NCI-H1436 (cell line): ENCODE measurements at regions not wholly inside any gene's neighbourhood (a gene's known extent, or its start where the extent isn't known, plus 50 kb on each side); places are given as distances from the start of the nearest gene placed in this dataset.

ENCODE experiments used
- DNase-seq: peaks from one replicate; lab custom pipeline; 2025; lab: John Stamatoyannopoulos, UW

DNA sequence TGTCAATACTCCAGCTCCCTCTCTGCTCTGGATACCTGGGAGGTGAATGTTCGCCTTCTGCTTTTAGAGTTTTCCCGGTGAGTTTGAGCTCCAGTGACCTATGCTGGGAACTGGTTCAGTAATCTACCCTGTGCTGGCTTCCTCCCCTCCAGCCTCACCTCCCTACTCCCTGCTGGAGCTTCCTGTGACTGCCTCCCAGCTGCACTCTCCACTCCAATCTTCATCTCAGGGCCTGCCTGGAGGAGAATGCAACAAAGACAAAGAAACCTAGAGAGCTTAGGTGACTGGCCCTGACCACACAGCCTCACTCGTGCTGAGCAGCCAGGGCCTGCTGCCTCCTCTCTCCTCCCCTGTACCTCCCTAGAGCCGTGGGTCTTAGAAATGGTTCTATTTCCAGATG lies 101.6 kb upstream of the FOXF1 start:
- no peak for DNase-seq

DNA sequence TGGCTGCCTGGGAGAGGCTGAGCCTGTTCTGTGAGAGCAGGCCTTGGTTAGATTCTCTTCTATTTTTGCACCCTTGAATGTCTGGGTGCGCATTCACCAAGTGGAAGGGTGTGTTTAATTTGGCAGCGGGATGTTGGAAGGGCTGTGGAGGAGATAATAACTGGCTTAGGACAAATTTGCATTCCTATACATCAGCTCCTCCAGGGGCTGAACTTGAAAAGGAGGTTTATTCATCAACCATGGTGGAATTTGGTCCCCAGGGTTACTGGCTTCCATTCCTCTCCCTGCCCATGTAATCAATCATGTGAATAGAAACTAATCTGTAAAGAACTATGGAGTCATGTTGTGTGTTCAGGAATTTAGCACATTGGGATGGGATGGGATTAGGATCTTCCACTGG lies 100.2 kb upstream of the FOXF1 start:
- no peak for DNase-seq

DNA sequence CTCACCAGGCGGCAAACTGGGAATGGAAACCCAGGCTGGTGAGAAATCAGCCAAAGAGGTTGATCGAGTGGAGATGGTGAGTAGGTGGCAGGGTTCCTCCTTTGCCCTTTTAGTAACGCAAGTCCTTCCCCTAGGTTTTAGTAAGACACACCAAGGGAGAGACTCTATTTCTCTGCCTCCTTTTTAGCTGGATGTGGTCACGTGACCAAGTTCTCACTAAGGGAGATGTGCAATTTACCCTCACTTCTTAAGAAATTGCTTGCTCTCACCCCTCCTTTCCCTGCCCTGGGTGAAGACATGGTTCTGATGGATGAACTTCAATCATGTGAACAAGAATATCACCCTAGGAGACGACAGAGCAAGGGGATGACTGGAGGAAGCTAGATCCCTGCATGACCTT lies 99.8 kb upstream of the FOXF1 start:
- DNase-seq, result no peak

DNA sequence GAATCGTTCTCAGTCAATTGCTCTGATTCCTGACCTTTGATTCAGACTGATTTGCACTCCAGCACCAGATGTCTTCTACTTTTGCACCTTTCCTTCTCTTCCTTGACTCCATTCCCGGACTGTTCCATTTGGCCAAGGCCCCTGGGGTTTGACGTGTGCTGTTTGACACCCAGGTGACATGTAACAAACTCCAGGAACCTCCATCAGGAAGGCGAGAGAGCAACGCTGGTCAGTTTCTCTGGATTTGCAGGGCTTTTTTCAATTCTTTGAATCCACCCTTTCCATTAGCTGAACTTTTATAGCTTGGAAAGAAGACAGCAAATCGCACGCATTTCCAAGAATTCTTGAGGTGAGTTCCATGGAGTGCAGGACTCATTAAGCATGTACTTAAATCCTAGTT lies 98.4 kb upstream of the FOXF1 start:
- no peak for DNase-seq

DNA sequence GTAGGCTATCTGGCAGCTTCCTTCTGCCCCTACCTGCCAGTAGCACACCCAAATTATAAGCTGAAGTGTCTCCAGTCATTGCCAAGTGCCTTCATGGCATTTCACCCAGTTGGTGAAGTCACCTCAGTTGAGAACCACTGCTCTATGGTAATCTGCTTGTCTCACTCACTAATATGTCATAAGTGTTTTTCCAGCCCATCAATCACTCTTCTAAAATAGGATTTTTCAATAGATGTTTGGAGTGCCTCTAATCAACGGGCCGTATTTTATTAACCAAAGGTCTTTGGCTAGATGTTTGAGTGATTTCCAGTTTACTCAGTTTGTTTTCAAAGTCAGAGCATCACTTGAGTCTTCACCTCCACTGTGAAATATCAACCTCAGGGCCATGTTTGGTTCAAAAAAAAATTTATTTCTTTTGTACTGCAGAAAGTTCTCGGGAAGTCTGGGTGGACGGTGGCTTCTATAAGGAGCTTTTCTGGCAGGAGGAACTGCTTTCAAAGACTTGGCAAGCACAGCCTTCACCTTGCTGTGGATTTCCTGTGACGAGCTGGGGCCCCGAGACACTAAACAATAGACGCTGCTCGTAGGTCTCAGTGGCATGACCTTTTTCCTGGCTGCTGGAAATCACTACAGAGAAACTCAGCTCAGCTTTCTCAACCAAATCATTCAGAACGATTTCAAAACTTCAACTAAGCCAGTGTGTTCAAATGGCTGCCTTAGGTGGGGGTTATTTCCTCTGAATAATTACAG lies 95.2 kb upstream of the FOXF1 start:
- no peak for DNase-seq

DNA sequence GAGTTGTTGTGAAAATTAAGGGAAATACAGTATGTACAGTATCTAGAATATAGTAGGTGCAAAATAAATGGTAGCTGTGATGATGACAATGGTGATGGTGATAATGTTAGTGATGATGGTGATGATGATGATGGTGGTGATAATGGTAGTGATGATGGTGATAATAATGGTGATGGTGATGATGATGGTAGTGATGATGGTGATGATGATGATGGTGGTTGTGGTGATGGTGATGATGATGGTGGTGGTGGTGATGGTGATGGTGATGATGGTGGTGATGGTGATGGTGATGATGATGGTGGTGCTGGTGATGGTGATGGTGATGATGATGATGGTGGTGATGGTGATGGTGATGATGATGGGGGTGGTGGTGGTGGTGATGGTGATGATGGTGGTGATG lies 91.3 kb upstream of the FOXF1 start:
- DNase-seq, result no peak

DNA sequence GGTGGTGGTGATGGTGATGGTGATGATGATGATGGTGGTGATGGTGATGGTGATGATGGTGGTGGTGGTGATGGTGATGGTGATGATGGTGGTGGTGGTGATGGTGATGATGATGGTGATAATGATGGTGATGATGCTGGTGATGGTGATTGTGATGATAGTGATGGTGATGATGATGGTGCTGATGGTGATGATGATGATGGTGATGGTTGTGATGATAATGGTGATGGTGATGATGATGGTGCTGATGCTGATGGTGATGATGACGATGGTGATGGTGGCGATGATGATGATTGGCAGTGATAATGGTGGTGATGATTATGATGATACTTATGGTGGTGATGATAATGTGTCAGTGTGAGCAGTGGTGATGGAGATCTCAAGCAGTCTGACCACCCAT lies 90.8 kb upstream of the FOXF1 start:
- DNase-seq, result no peak

DNA sequence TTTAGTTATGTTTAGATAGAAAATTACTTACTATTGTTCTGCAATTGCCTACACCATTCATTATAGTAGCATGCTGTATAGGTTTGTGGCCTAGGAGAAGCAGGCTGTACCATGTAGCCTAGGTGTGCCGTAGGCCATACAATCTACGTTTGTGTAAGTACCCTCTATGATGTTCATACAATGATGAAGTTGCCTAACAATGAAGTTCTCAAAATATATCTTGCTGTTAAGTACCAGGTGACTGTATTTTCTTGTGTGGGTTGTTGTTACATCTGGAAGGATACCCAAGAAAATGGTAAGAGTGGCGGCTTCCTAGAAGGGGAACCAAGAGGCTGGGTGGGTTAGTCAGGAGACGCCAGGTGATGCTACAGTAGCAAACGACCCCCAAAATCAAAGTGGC lies 88.3 kb upstream of the FOXF1 start:
- DNase-seq, result no peak

DNA sequence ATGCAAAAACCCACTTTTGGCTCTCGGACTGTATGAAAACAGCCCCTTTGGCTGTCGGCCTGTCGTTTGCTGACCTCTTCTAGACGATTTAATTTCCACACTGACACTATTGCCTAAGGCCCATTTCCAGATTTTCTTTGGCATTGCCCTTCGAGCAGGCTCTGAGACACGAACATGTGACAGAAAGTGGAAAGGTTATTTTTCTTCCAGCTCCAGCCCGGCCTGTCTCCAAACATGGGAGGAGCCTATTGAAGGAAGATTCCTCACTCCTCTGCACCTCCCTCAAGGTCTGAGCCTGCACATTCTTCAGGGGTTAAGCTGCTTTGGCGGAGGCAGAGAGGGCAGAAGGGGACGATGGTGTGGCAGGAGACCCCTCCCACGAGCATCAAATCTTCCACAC lies 85.9 kb upstream of the FOXF1 start:
- DNase-seq, result no peak

DNA sequence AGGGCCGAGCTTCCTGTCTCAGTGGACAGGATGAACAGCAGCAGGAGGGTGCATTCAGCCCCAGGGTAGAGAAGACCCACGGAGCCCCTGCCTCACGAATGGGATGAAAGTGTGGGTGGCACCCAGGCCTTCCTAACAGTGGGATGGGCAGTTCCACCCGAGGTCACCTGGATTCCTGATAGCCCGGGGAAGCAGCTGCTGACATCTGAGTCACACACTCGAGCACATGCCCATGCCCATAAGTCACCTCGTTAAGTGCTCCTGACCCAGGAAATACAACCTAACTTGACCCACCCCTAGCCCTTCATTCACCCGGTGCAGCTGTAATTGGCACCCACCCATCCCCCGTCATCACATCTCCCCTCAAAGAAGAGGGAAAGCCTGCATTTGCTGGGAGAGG lies 85.3 kb upstream of the FOXF1 start:
- DNase-seq, result no peak

DNA sequence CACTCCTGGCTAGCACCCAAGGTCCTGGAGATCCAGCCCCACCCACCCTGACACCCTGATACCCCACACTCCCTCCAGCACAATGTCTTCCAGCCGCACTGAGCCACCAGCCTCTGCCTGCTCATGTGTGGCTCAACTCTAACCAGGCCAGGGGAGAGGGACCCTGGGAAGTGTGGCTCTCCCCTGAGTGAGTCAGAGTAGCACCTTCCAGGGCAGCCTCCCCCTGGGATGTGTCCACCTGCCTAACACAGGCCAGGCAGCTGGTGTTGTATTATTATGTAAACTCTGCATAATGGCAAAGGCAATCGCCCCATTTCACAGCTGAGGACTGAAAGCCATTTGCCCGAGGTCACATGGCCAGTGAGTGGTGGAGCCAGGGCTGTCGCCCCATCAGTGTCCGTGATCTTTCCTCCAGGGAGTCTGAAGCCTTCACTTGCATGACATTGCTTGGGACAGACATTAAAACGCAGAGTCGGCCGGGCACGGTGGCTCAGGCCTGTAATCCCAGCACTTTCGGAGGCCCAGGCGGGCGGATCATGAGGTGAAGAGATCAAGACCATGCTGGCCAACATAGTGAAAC lies 84.2 kb upstream of the FOXF1 start:
- DNase-seq, result no peak

DNA sequence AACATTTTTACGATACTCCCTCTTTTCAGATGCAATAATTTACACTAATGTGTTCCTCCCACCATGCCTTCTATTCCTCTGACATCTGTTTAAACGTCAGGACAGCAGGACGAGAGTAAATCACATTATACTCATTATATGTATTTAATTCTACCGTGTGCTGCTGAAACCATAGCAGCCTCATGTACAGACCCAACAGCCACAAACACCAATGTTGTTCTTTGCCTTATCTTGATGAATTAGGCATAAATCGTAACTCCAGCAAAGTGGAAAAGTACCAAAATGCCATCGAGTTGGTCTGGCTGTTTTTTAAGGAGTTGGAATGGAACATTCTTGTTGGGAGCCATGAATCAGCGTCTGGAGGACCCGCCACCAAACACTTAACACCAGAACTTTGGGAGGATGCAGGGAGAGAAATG lies 82.9 kb upstream of the FOXF1 start:
- DNase-seq, result no peak

DNA sequence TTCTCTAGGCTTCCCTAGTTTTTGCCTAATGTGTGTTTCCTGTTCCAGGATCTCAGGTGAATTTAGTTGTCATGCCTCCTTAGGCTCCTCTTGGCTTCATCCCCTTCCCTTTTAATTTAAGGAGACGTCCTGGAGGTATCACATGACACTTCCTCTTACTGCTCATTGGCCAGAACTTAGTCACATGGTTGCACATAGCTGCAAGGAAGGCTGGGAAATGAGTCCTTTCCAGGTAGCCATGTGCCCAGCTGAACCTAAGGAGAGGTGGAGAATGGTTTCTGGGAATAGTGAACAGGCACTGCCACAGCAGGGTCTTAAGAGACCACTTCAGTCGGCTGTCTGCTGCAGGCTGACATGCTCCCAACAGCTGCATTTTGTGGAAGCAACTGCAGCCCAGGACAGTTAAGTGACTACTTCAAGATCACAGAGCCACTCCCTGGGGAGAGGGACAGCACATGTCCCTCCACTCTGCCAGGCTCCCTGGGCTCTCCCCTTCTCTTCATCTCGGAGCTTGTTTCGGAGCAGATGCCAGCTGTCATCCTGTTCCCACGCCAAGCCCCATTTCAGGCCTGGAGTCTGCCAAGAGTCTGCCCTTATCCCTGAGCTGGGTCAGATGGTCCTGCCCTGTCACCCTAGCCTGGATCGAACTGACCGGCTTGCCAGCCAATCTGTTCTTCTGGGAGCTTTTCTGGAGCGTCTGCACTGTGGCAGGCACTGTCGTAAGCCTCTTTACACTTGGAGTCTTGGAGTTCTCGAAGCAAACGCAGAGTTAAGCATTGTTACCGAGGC lies 81.4 kb upstream of the FOXF1 start:
- no peak for DNase-seq

DNA sequence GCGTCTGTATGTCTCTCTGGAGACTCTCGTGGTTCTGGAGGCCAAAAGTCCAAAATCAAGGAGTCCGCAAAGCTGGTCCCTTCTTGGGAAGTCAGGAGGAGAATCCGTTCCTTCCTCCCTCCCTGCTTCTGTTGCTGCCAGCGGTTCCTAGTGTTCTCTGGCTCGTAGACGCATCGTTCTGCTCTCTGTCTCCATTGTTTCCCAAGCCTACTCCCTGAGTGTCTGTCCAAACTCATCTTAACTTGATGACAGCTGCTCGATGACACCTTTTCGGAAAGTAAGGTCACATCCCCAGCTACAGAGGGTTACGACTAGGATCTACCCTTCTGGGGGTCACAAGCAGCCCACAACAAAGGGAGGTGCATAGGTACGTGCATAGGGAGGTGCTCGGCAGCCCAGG lies 80.7 kb upstream of the FOXF1 start:
- DNase-seq, result no peak

DNA sequence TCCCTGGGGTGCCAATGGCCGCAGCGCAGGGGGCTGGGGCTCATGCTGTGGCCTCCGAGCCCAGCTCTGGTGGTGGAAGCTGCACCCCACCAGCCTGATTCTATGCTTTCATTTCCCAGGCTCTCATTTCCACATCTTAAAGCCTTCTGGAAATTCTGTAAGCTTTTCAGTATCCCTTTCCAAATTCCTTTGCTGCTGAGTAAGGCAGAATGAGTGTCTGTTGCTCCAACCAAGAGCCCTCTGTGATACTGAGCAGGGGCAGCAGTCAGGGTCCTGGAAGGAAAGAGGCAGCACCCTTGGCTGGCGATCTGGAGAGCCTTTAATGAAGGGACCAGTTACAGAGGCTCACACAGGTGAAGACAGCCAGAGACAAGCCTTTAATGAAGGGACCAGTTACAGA lies 79.5 kb upstream of the FOXF1 start:
- DNase-seq, result no peak

DNA sequence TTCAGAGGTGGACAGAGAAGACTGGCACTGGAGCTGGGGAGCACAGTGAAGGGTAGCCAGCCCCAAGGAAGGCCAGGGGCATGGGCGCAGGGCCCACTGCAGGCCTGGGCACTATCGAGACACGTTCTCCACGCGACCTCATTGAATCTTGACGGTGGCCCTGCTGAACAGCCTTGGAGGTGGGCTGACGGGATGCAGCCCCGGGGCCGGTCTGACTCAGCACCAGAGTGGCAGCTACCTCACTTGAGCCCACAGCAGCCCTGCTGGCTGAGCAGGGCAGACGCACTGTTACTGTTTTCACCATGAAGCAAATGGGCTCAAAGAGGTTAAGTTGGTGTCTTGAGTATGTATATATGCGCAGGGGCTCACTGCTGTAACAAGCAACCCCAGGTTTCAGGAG lies 78.8 kb upstream of the FOXF1 start:
- no peak for DNase-seq

DNA sequence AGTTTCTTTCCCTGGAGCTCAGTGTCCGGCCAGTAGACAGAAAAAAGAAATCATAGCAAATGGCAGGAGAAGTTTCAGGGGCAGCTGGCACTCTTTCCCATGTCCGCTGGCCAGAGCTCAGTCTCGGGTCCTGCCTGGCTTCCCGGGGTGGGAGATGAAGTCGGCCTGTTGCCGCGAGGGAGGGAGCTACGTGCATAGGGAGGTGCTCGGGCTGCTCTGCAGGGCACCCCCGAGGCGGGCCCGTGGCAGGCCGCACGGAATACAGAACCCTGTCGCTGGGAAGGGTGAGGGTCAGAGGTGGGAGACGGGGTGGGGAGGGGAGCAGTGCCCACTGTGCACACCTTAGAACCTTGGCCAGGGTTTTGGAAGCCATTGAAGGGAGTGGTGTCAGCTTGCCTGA lies 78.3 kb upstream of the FOXF1 start:
- no peak for DNase-seq

DNA sequence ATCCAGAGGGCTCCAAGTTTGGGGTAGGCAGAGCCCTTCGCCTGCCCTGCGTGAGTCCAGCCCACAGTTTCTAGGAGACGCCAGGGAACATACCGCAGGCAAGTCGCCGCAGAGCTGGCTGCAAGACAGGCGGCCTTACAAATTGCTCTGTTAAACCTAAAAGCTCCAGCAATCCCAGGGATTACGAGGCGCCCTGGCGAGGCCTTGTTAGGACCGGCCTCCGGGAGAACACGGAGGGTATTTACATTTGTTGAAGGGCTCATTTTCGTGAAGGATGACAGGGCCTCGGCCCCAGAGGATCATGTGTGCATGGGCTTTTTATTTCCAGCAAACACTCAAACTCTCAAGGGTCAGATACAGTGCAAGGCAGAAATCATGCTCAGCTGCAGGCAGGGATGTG lies 77.6 kb upstream of the FOXF1 start:
- no peak for DNase-seq

DNA sequence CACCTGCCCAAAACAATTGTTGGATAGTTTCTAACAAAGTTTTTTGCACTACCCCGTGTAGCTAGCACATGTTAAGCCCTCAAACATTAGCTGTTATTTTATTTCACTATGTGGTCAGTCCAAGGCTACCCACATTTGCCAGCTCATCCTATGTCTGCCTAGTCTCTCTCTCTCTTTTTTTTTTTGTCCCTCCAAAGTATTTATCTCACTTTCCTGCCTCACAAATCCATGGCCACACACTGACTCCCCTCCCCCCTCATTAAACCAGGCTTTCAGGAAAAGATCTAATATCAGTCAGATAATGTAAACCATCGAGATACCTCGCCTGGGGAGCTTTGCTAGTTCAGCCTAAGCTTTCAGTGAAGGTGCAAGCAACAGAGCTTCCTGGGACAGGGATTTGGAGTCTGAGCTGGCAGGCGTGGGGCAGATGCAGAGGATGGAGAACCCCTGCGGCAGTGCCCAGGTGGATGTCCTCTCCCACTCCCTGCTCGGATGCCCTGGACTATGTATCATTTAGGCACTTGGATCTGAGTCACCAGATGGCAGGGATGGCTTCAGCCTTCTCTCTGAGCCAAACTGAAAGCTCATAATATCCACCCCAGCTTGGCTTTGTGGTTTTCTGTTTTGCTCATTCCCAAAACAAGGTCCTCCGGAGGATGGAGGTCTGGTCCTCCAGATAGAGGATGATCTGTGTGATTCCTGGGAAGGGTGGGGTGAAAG lies 73.7 kb upstream of the FOXF1 start:
- DNase-seq, result no peak

DNA sequence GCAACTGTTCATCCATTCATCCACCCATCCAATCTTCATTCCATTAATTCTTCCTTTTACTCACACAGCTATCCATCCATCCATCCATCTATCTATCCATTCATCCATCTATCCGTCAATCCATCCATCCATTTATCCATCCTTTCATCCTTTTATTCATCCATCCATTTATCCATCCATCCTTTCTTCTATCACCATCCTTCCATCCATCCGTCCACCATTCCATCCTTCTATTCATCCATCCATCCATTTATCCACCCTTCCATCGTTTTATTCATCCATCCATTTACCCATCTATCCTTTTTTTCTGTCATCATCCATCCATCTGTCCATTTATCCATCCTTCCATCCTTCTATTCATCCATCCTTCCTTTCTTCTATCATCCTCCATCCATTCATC lies 73.0 kb upstream of the FOXF1 start:
- no peak for DNase-seq

DNA sequence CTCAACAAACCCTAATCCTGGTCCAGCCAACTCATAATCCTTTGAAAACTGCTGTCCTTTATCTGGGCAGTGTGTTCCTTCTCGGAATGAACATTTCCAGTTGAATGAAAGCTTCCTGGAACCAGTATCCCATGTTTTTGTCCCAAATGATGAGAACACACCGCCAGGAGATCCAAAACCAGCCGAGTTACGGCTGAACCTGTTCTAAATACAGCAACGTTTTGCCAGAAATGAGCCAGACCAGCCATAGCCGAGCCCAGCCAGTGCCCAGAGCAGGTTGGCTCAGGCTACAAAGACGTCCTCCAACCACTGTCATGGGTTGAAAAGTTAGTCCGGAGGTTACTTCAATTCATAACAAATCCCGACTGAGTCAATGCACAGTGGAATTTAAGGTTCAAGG lies 67.6 kb upstream of the FOXF1 start:
- no peak for DNase-seq

DNA sequence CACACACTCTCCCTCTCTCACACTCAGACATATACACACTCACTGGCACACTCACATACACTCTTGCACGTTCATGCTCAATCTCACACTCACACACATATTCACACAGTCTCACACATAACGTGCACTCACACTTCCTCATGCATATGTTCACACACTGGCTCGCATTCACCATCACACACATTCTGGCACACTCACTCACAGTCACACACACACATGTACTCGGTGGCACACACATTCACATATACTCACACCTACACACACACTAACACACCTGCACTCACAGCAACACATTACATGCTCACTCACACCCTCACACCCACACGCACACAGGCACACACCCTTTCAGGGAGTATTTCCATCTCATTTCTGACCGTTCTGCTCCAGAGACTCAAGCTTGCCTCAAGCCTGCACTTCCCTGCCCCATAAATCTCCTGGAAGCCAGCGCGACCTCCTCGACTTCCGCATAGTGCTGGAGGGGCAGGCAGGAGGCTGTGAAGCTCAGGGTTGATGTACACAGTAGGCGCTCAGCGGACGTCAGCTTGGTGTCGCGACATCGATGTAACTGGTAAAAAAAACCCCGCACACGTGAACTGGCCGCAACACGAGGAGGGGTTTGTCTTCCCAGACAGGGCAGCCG lies 66.7 kb upstream of the FOXF1 start:
- DNase-seq, result no peak
